Panc1 (cell line): ENCODE measurements at regions not wholly inside any gene's neighbourhood (a gene's known extent, or its start where the extent isn't known, plus 50 kb on each side); places are given as distances from the start of the nearest gene placed in this dataset.

Experiments
- POLR2AphosphoS5 ChIP-seq: IDR thresholded peaks from 2 replicates; pipeline ENCODE4 v1.6.1; 2012; ENCODE audit warnings: mild to moderate bottlenecking, low read depth, low read length, moderate library complexity
- TCF7L2 ChIP-seq: IDR thresholded peaks from 2 replicates; pipeline ENCODE4 v1.6.1; 2011; ENCODE audit warnings: mild to moderate bottlenecking, low read depth, low read length, inconsistent platforms
- TF ChIP-seq, protein P1 (sequence below): fragments of 450-650 bp; IDR thresholded peaks from 2 replicates; pipeline ENCODE4 v1.5.1; 2017; ENCODE audit warnings: mild to moderate bottlenecking
- TF ChIP-seq, protein P2 (sequence below), 2 experiments: IDR thresholded peaks; 2 replicates each; pipeline ENCODE4 v1.6.1; 2011 to 2012; ENCODE audit warnings: low read depth in 2 of 2, control low read depth in 1 of 2, low read length in 1 of 2, mild to moderate bottlenecking in 1 of 2, moderate library complexity in 1 of 2; ENCODE audit not compliant: insufficient read depth in 1 of 2

DNA sequence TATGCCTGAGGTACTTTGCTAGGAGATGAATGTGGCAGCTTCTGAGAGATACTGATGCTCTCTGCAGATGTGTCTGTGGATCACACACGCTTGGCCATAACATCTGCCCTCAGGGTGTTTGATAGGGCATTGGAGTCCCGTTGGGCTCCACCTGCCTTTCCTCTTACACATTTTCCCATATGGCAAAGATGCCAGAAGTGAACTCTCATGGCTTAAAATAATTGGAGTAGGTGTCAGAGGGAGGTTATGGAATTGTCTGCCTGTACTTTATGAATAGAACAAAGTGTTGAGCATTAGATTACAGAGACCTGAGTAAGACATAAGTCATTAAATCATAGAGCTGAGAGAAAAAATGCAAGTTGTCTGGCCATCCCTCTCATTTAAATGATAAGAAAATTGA is 75.3 kb upstream of the PNPT1 start:
- TF ChIP-seq, protein P1, sequence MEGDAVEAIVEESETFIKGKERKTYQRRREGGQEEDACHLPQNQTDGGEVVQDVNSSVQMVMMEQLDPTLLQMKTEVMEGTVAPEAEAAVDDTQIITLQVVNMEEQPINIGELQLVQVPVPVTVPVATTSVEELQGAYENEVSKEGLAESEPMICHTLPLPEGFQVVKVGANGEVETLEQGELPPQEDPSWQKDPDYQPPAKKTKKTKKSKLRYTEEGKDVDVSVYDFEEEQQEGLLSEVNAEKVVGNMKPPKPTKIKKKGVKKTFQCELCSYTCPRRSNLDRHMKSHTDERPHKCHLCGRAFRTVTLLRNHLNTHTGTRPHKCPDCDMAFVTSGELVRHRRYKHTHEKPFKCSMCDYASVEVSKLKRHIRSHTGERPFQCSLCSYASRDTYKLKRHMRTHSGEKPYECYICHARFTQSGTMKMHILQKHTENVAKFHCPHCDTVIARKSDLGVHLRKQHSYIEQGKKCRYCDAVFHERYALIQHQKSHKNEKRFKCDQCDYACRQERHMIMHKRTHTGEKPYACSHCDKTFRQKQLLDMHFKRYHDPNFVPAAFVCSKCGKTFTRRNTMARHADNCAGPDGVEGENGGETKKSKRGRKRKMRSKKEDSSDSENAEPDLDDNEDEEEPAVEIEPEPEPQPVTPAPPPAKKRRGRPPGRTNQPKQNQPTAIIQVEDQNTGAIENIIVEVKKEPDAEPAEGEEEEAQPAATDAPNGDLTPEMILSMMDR = no peak
- TF ChIP-seq, protein P2, sequence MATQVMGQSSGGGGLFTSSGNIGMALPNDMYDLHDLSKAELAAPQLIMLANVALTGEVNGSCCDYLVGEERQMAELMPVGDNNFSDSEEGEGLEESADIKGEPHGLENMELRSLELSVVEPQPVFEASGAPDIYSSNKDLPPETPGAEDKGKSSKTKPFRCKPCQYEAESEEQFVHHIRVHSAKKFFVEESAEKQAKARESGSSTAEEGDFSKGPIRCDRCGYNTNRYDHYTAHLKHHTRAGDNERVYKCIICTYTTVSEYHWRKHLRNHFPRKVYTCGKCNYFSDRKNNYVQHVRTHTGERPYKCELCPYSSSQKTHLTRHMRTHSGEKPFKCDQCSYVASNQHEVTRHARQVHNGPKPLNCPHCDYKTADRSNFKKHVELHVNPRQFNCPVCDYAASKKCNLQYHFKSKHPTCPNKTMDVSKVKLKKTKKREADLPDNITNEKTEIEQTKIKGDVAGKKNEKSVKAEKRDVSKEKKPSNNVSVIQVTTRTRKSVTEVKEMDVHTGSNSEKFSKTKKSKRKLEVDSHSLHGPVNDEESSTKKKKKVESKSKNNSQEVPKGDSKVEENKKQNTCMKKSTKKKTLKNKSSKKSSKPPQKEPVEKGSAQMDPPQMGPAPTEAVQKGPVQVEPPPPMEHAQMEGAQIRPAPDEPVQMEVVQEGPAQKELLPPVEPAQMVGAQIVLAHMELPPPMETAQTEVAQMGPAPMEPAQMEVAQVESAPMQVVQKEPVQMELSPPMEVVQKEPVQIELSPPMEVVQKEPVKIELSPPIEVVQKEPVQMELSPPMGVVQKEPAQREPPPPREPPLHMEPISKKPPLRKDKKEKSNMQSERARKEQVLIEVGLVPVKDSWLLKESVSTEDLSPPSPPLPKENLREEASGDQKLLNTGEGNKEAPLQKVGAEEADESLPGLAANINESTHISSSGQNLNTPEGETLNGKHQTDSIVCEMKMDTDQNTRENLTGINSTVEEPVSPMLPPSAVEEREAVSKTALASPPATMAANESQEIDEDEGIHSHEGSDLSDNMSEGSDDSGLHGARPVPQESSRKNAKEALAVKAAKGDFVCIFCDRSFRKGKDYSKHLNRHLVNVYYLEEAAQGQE (IDR thresholded peaks at IDR 0.05; ENCODE audit: insufficient read depth in 1 of 2, low read depth in 2 of 2, low read length in 1 of 2) = no peak
- no peak for TF ChIP-seq POLR2AphosphoS5
- no peak for TF ChIP-seq TCF7L2
